IMR-90 (cell line): ENCODE measurements at regions not wholly inside any gene's neighbourhood (a gene's known extent, or its start where the extent isn't known, plus 50 kb on each side); places are given as distances from the start of the nearest gene placed in this dataset.

Experiments used
- ATAC-seq: fragments of 200-7000 bp; cut with Tn5 transposase; 2 replicates; pipeline ENCODE4 v1.9.1; 2020; ENCODE audit warnings: low read depth, mild to moderate bottlenecking, moderate library complexity
- BruUV-seq: library from RNA; stranded (reverse); fragments of 400-500 nt; replicated peaks from 2 replicates; lab custom pipeline; 2021; lab: Mats Ljungman, UMichigan
- CTCF ChIA-PET: fragments of 300-600 bp; formaldehyde crosslinking; extraction: SDS; loops from one replicate; lab custom pipeline; 2021; ENCODE audit warnings: antibody characterized with exemption; lab: Yijun Ruan, JAX
- POLR2A ChIA-PET: fragments of 300-600 bp; sonication (Branson Sonifier 250); formaldehyde crosslinking; loops from one replicate; lab custom pipeline; 2022; ENCODE audit warnings: antibody characterized with exemption; ENCODE audit not compliant: unreplicated experiment; lab: Charles Lee
- DNase-seq: peaks from one replicate; pipeline ENCODE4 v3.0.0; 2013
- H2AFZ ChIP-seq: replicated peaks from 2 replicates; pipeline ENCODE3; 2013; ENCODE audit warnings: low read length, mild to moderate bottlenecking; ENCODE audit not compliant: poor library complexity
- H2AK5ac ChIP-seq: 2 replicates; pipeline ENCODE4 v1.6.1; 2013; ENCODE audit warnings: low read depth, low read length, inconsistent platforms
- H2AK9ac ChIP-seq: replicated peaks from 2 replicates; pipeline ENCODE3; 2013; ENCODE audit warnings: mild to moderate bottlenecking, low read depth, low read length, moderate library complexity; ENCODE audit not compliant: poor library complexity
- H2BK120ac ChIP-seq: 2 replicates; pipeline ENCODE4 v1.6.1; 2013; ENCODE audit warnings: low read depth, low read length, inconsistent platforms
- H2BK15ac ChIP-seq: 3 replicates; pipeline ENCODE4 v1.6.1; 2013; ENCODE audit warnings: low read depth, low read length, inconsistent platforms
- H2BK20ac ChIP-seq: 2 replicates; pipeline ENCODE4 v1.6.1; 2013; ENCODE audit warnings: low read depth, mild to moderate bottlenecking, inconsistent platforms, low read length, moderate library complexity
- H2BK5ac ChIP-seq: 2 replicates; pipeline ENCODE4 v1.6.1; 2013; ENCODE audit warnings: mild to moderate bottlenecking, low read depth, low read length, inconsistent platforms; ENCODE audit not compliant: poor library complexity, severe bottlenecking
- H3K14ac ChIP-seq: replicated peaks from 2 replicates; pipeline ENCODE4 v1.6.1; 2013; ENCODE audit warnings: low read depth, low read length, inconsistent platforms
- H3K18ac ChIP-seq: 2 replicates; pipeline ENCODE4 v1.6.1; 2013; ENCODE audit warnings: low read depth, low read length, control low read depth
- H3K23ac ChIP-seq: 2 replicates; pipeline ENCODE4 v1.6.1; 2013; ENCODE audit warnings: low read depth, low read length, inconsistent platforms
- H3K27ac ChIP-seq: 2 replicates; pipeline ENCODE4 v1.5.1; 2013; ENCODE audit warnings: mild to moderate bottlenecking, control low read depth, low read length; ENCODE audit not compliant: insufficient read depth
- H3K27me3 ChIP-seq: 2 replicates; pipeline ENCODE4 v1.6.1; 2013; ENCODE audit warnings: low read length; ENCODE audit not compliant: control insufficient read depth, insufficient read depth
- H3K36me3 ChIP-seq: 2 replicates; pipeline ENCODE4 v1.6.1; 2013; ENCODE audit warnings: low read length, mixed read lengths; ENCODE audit not compliant: control insufficient read depth, insufficient read depth
- H3K4ac ChIP-seq: 2 replicates; pipeline ENCODE4 v1.6.1; 2013; ENCODE audit warnings: low read depth, low read length, inconsistent platforms
- H3K4me1 ChIP-seq: 2 replicates; pipeline ENCODE4 v1.6.1; 2013; ENCODE audit warnings: low read length, mixed read lengths; ENCODE audit not compliant: control insufficient read depth, insufficient read depth
- H3K4me2 ChIP-seq: 2 replicates; pipeline ENCODE4 v1.6.1; 2013; ENCODE audit warnings: low read depth, mild to moderate bottlenecking, control low read depth, low read length, moderate library complexity
- H3K4me3 ChIP-seq: 2 replicates; pipeline ENCODE4 v1.5.1; 2013; ENCODE audit warnings: low read depth, mild to moderate bottlenecking, control low read depth, low read length, moderate library complexity; ENCODE audit not compliant: insufficient read depth
- H3K56ac ChIP-seq: 2 replicates; pipeline ENCODE4 v1.6.1; 2013; ENCODE audit warnings: low read length, inconsistent platforms; ENCODE audit not compliant: insufficient read depth; ENCODE audit errors: extremely low read depth
- H3K79me1 ChIP-seq, 2 experiments: 2 replicates each; pipeline ENCODE4 v1.6.1; 2013; ENCODE audit warnings: low read length in 2 of 2, inconsistent platforms in 1 of 2, low read depth in 1 of 2
- H3K9ac ChIP-seq: 2 replicates; pipeline ENCODE4 v1.6.1; 2013; ENCODE audit warnings: low read depth, low read length, control low read depth
- H3K9me1 ChIP-seq: 2 replicates; pipeline ENCODE4 v1.6.1; 2013; ENCODE audit warnings: low read length, inconsistent platforms; ENCODE audit not compliant: insufficient read depth
- H3K9me3 ChIP-seq: 2 replicates; pipeline ENCODE4 v1.6.1; 2013; ENCODE audit warnings: low read length; ENCODE audit not compliant: control insufficient read depth, insufficient read depth
- H4K20me1 ChIP-seq: 2 replicates; pipeline ENCODE4 v1.6.1; 2013; ENCODE audit warnings: low read length, inconsistent platforms; ENCODE audit not compliant: insufficient read depth
- H4K5ac ChIP-seq: 2 replicates; pipeline ENCODE4 v1.6.1; 2013; ENCODE audit warnings: mild to moderate bottlenecking, low read depth, low read length, control low read depth
- H4K8ac ChIP-seq, 2 experiments: 2 replicates each; pipeline ENCODE4 v1.6.1; 2013; ENCODE audit warnings: low read depth in 2 of 2, low read length in 2 of 2, control low read depth in 1 of 2, inconsistent platforms in 1 of 2
- H4K91ac ChIP-seq: 2 replicates; pipeline ENCODE4 v1.6.1; 2013; ENCODE audit warnings: low read depth, low read length, inconsistent platforms; ENCODE audit not compliant: insufficient read depth
- FOS ChIP-seq: fragments of 150-350 bp; IDR thresholded peaks from 2 replicates; pipeline ENCODE4 v1.6.1; 2016; ENCODE audit warnings: low read depth, low read length
- MAFK ChIP-seq: IDR thresholded peaks from 2 replicates; pipeline ENCODE4 v1.6.1; 2012; ENCODE audit warnings: low read depth, low read length, improper control_type of control experiment
- WGBS, 2 experiments: methylation state at CpG; one replicate each; pipeline versions ENCODE4 v1.1.5 to v1.1.7; 2013; ENCODE audit warnings: missing lambda C conversion rate in 2 of 2; ENCODE audit not compliant: insufficient read length in 1 of 2; ENCODE audit errors: extremely low coverage in 2 of 2; 5-methylcytosine and 5-hydroxymethylcytosine counted together
- dilution Hi-C: fragments of 300-500 bp; cut with HindIII; formaldehyde crosslinking; loops from one replicate; pipeline ENCODE4 v1.14.3; 2018; ENCODE audit warnings: low sequenced_read_pairs; ENCODE audit not compliant: unreplicated experiment
- in situ Hi-C: fragments of 300-500 bp; cut with MboI; formaldehyde crosslinking; loops from 3 replicates; pipeline ENCODE4 v1.14.3; 2019; ENCODE audit warnings: low sequenced_read_pairs, inconsistent platforms, mixed read lengths
- intact Hi-C: fragments of 100-400 bp; cut with micrococcal nuclease; formaldehyde crosslinking; loops from 2 replicates; pipeline ENCODE4 v1.10.0; 2022

DNA sequence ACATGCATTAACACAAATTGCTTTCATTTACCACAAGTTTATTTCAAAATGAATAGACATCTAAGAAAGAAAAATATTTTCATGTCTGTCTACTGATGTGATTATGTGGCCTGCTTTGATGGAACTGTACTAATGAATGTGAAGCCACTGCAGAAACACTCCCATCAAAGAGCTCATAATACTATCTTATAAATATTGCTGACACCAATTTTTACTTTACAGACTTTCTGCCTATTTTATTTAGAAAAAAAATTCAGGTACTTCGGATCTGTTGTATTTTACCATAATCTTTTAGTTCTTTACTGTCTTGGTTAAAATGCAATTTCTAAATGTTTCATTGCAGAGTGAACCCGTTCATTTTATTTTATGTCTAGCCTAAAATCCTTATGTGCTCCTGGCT lies 281.9 kb downstream of the ICE1 start:
- H3K9me3 ChIP-seq, result peaks cover 9% of the 10 kb centered on the region
- no peak overlapping the region for H4K91ac ChIP-seq
- CTCF ChIA-PET, result no interaction called here
- dilution Hi-C loops, result no loop called here
- intact Hi-C loops, result no loop called here
- no peak overlapping the region for H3K18ac ChIP-seq
- H3K9ac ChIP-seq, result no peak overlapping the region
- H2BK5ac ChIP-seq, result no peak overlapping the region
- in situ Hi-C loops, result no loop called here
- ATAC-seq (no peak), DNase-seq (no peak)
- H4K5ac ChIP-seq, result no peak overlapping the region
- H2BK20ac ChIP-seq, result no peak overlapping the region
- H3K27ac ChIP-seq, result no peak overlapping the region
- H3K14ac ChIP-seq, result no peak overlapping the region
- no peaks in the 10 kb centered on the region for H3K79me1 ChIP-seq
- no peaks in the 10 kb centered on the region for H3K36me3 ChIP-seq
- no peak overlapping the region for H2AK9ac ChIP-seq
- BruUV-seq, result no TSS peak
- no peak for TF ChIP-seq FOS
- TF ChIP-seq MAFK, result 0 out of 2 replicates have a peak, but pooled peaks have one; percentile 17
- POLR2A ChIA-PET, result no interaction called here
- no peak overlapping the region for H2AK5ac ChIP-seq
- WGBS, 2 experiments, result no CpG with 5 or more reads among the region's 2 CpGs
- no peaks in the 10 kb centered on the region for H3K27me3 ChIP-seq
- no peak overlapping the region for H3K23ac ChIP-seq
- H2AFZ ChIP-seq, result no peak overlapping the region
- no peak overlapping the region for H3K4ac ChIP-seq
- no peaks in the 10 kb centered on the region for H3K4me1 ChIP-seq
- no peak overlapping the region for H4K8ac ChIP-seq
- H3K4me2 ChIP-seq, result no peak overlapping the region
- H2BK120ac ChIP-seq, result no peak overlapping the region
- no peaks in the 10 kb centered on the region for H3K9me1 ChIP-seq
- no peaks in the 10 kb centered on the region for H4K20me1 ChIP-seq
- H2BK15ac ChIP-seq, result no peak overlapping the region
- no peak overlapping the region for H3K4me3 ChIP-seq
- no peak overlapping the region for H3K56ac ChIP-seq
